BLaER1 treated with 17β-estradiol and CSF1 and Interleukin-3, amounts not matched to agents 10 nM and 100 nM (cell line): ENCODE measurements at regions not wholly inside any gene's neighbourhood (a gene's known extent, or its start where the extent isn't known, plus 50 kb on each side); places are given as distances from the start of the nearest gene placed in this dataset.
A peak's percentile ranks its signal among the peaks of the same experiment; 100 is the strongest.

Source experiments
- H3K27ac ChIP-seq, 11 experiments: shearing (Covaris generic); formaldehyde crosslinking; 2 replicates each; pipeline ENCODE4 v1.8.1; 2022
- H3K27me3 ChIP-seq, 11 experiments: shearing (Covaris generic); formaldehyde crosslinking; 2 replicates each; pipeline ENCODE4 v1.8.1; 2022
- H3K36me3 ChIP-seq, 11 experiments: shearing (Covaris generic); formaldehyde crosslinking; 2 replicates each; pipeline ENCODE4 v1.8.1; 2022
- H3K4me1 ChIP-seq, 10 experiments: shearing (Covaris generic); formaldehyde crosslinking; 2 replicates each; pipeline ENCODE4 v1.8.1; 2022
- H3K4me2 ChIP-seq, 11 experiments: shearing (Covaris generic); formaldehyde crosslinking; 2 replicates each; pipeline ENCODE4 v1.8.1; 2022
- H3K4me3 ChIP-seq, 10 experiments: shearing (Covaris generic); formaldehyde crosslinking; 2 replicates each; pipeline ENCODE4 v1.8.1; 2022
- H3K9ac ChIP-seq, 11 experiments: shearing (Covaris generic); formaldehyde crosslinking; 2 replicates each; pipeline ENCODE4 v1.8.1; 2022
- H3K9me3 ChIP-seq, 11 experiments: shearing (Covaris generic); formaldehyde crosslinking; replicated peaks in 1 of 11; 2 replicates each; pipeline ENCODE4 v1.8.1; 2022
- H4K20me1 ChIP-seq, 11 experiments: shearing (Covaris generic); formaldehyde crosslinking; 2 replicates each; pipeline ENCODE4 v1.8.1; 2022
- Cebpa-rat ChIP-seq, 11 experiments: shearing (Covaris generic); IDR thresholded peaks; 2 replicates each; pipeline ENCODE4 v1.8.1; 2022

- Histone ChIP-seq H4K20me1 (peaks cover 0 to 6% (median 0%) of the 10 kb centered on the region in 11 experiments; a peak in 3 of 22 replicates), H3K36me3 (0 out of 22 replicates have a peak, but pooled peaks cover 0 to 6% (median 0%) of the 10 kb centered on the region in 11 experiments), H3K9ac (no peak overlapping the region; a peak in 2 of 22 replicates), H3K27me3 (peaks cover 0 to 17% (median 6%) of the 10 kb centered on the region in 11 experiments; a peak in 14 of 22 replicates), H3K9me3 (peaks cover 23 to 35% (median 28%) of the 10 kb centered on the region in 11 experiments), H3K4me2 (peak overlapping the region in 8 of 11 experiments; percentile 5 to 94 (median 81); a peak in 11 of 22 replicates), H3K4me3 (no peak overlapping the region), H3K27ac (peak overlapping the region in 2 of 11 experiments; percentile 80 to 82; a peak in 2 of 22 replicates), H3K4me1 (peaks cover 32 to 52% (median 42%) of the 10 kb centered on the region in 10 experiments)
- no peak for TF ChIP-seq Cebpa-rat (IDR thresholded peaks at IDR 0.05)
These were observed 80.8 kb upstream of the RNU6ATAC start for GRCh38 chr9:134245179-134245578.

- Histone ChIP-seq H3K9me3 (peaks cover 23 to 35% (median 28%) of the 10 kb centered on the region in 11 experiments), H3K4me1 (peaks cover 21 to 38% (median 34%) of the 10 kb centered on the region in 10 experiments), H4K20me1 (0 out of 22 replicates have a peak, but pooled peaks cover 0 to 3% (median 0%) of the 10 kb centered on the region in 11 experiments), H3K4me2 (no peak overlapping the region), H3K27ac (no peak overlapping the region), H3K4me3 (no peak overlapping the region), H3K27me3 (peaks cover 0 to 13% (median 0%) of the 10 kb centered on the region in 11 experiments; a peak in 5 of 22 replicates), H3K36me3 (0 out of 22 replicates have a peak, but pooled peaks cover 0 to 6% (median 0%) of the 10 kb centered on the region in 11 experiments), H3K9ac (no peak overlapping the region)
- TF ChIP-seq Cebpa-rat (IDR thresholded peaks at IDR 0.05), result no peak
These were observed 78.2 kb upstream of the RXRA start for GRCh38 chr9:134247918-134248631.

DNA sequence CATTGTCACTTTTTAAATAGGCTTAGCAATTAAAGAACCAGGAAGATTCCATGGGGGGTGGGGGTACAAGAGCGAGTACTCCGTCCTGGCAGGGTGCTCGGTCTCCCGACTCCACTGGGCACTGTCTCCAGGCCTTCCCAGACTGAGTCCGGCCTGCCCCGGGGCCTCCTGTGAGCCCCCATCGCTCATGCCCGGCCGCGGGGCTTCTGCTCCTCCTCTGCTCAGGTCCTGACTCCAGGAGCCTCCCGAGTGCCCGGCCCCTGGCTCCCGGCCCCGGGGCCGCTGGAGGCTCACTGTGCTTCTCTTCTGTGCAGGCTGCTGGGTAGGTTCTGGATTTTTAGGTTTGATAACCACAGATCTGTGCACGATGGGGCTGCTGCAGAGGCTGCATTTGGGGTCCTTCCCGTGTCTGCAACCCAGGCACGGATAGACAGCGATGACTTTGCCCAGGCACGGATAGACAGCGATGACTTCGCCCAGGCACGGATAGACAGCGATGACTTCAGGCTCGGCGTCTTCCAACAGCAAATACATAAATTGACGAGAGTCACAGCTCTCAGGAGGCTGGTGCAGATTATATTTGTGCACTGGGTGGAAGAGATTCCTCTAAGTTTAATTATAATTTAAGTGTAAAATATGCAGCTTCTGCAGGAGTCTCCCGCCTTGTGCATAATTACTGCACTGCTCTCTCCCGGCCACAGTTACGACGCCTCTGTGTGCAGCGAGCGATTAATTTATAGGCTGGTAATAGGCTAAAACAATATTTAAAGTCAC, 74.8 kb upstream of the RXRA start:
- H3K4me3 ChIP-seq, result no peak overlapping the region
- no peak for TF ChIP-seq Cebpa-rat (IDR thresholded peaks at IDR 0.05)
- H3K9ac ChIP-seq, result no peak overlapping the region
- peaks cover 0 to 13% (median 0%) of the 10 kb centered on the region in 11 experiments; a peak in 7 of 22 replicates for H3K27me3 ChIP-seq
- peak overlapping the region in 5 of 11 experiments; percentile 70 to 81 (median 75); a peak in 6 of 22 replicates for H3K4me2 ChIP-seq
- H4K20me1 ChIP-seq, result 0 out of 22 replicates have a peak, but pooled peaks cover 0 to 3% (median 0%) of the 10 kb centered on the region in 11 experiments
- H3K9me3 ChIP-seq, result peaks cover 23 to 32% (median 28%) of the 10 kb centered on the region in 11 experiments
- H3K36me3 ChIP-seq, result 0 out of 22 replicates have a peak, but pooled peaks cover 0 to 6% (median 0%) of the 10 kb centered on the region in 11 experiments
- peaks cover 0 to 34% (median 20%) of the 10 kb centered on the region in 10 experiments; a peak in 16 of 20 replicates for H3K4me1 ChIP-seq
- H3K27ac ChIP-seq, result no peak overlapping the region

DNA sequence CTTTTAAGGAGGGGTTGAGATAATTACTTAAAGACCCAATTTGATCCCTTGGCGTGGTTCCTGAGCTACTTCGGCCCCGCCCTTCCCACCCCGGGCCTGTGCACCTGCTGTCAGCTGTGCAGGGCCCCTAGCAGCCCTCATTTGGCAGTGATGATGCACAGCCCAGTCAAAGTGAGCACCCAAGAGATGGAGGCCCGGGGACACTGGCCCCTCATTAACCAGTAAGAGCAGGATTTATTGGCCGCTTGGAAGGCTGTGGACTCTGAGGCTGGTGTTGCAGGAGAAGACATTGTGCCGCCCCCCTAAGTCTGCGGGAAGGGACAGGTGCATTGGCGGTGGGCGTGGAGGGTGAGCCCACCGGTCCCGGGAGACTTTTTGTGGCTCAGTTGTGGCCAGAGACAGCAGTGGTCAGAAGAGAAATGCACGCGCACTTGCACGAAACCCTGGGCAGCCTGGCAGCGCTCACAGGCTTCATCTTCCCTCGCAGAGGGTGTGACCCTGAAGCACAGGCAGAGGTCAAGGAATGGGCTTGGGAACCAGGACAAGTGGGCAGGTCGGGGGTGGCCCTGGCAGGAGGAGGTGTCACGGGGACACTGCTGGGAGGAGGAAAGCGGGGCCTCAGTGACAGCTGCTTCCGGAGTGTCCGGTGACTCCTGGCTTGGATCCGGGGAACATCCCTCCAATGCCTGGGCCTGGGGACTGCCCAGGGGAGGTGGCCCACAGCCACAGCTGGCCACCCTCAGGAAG, 74.0 kb upstream of the RXRA start:
- H4K20me1 ChIP-seq, result 0 out of 22 replicates have a peak, but pooled peaks cover 0 to 3% (median 0%) of the 10 kb centered on the region in 11 experiments
- H3K4me3 ChIP-seq, result no peak overlapping the region
- peaks cover 6 to 42% (median 28%) of the 10 kb centered on the region in 10 experiments; a peak in 19 of 20 replicates for H3K4me1 ChIP-seq
- H3K27me3 ChIP-seq, result peaks cover 0 to 14% (median 0%) of the 10 kb centered on the region in 11 experiments; a peak in 7 of 22 replicates
- TF ChIP-seq Cebpa-rat (IDR thresholded peaks at IDR 0.05), result no peak
- no peak overlapping the region for H3K27ac ChIP-seq
- no peak overlapping the region for H3K9ac ChIP-seq
- peak overlapping the region in 8 of 11 experiments; percentile 50 to 86 (median 74); a peak in 17 of 22 replicates for H3K4me2 ChIP-seq
- H3K9me3 ChIP-seq, result peaks cover 19 to 26% (median 23%) of the 10 kb centered on the region in 11 experiments
- H3K36me3 ChIP-seq, result 0 out of 22 replicates have a peak, but pooled peaks cover 0 to 6% (median 0%) of the 10 kb centered on the region in 11 experiments

- no peak overlapping the region for H3K27ac ChIP-seq
- peaks cover 5 to 12% (median 8%) of the 10 kb centered on the region in 11 experiments for H3K9me3 ChIP-seq
- H3K36me3 ChIP-seq, result no peaks in the 10 kb centered on the region
- H4K20me1 ChIP-seq, result 0 out of 22 replicates have a peak, but pooled peaks cover 0 to 3% (median 0%) of the 10 kb centered on the region in 11 experiments
- H3K4me2 ChIP-seq, result peak overlapping the region in 1 of 11 experiments; percentile 81; a peak in 1 of 22 replicates
- TF ChIP-seq Cebpa-rat (IDR thresholded peaks at IDR 0.05), result no peak
- H3K27me3 ChIP-seq, result peaks cover 0 to 14% (median 0%) of the 10 kb centered on the region in 11 experiments; a peak in 7 of 22 replicates
- H3K4me3 ChIP-seq, result no peak overlapping the region
- no peak overlapping the region for H3K9ac ChIP-seq
- H3K4me1 ChIP-seq, result peaks cover 7 to 55% (median 41%) of the 10 kb centered on the region in 10 experiments; a peak in 19 of 20 replicates
These were observed 72.5 kb upstream of the RXRA start for GRCh38 chr9:134253606-134254205.

- H3K27me3 ChIP-seq, result peaks cover 0 to 5% (median 0%) of the 10 kb centered on the region in 11 experiments; a peak in 4 of 22 replicates
- no peaks in the 10 kb centered on the region for H4K20me1 ChIP-seq
- H3K9ac ChIP-seq, result no peak overlapping the region; a peak in 1 of 22 replicates
- no peaks in the 10 kb centered on the region for H3K9me3 ChIP-seq
- H3K4me3 ChIP-seq, result no peak overlapping the region
- no peak overlapping the region for H3K27ac ChIP-seq
- peaks cover 7 to 76% (median 56%) of the 10 kb centered on the region in 10 experiments; a peak in 19 of 20 replicates for H3K4me1 ChIP-seq
- no peak for TF ChIP-seq Cebpa-rat (IDR thresholded peaks at IDR 0.05)
- no peaks in the 10 kb centered on the region for H3K36me3 ChIP-seq
- H3K4me2 ChIP-seq, result peak overlapping the region in 8 of 11 experiments; percentile 35 to 93 (median 82); a peak in 13 of 22 replicates
These were observed 67.9 kb upstream of the RXRA start for GRCh38 chr9:134258332-134258731.

GRCh38 chr9:134258828-134259546, 67.3 kb upstream of the RXRA start:
- H3K36me3 ChIP-seq, result no peaks in the 10 kb centered on the region
- H4K20me1 ChIP-seq, result no peaks in the 10 kb centered on the region
- H3K9me3 ChIP-seq, result no peaks in the 10 kb centered on the region
- H3K4me3 ChIP-seq, result no peak overlapping the region
- no peak overlapping the region for H3K27ac ChIP-seq
- peaks cover 0 to 10% (median 0%) of the 10 kb centered on the region in 11 experiments; a peak in 4 of 22 replicates for H3K27me3 ChIP-seq
- H3K9ac ChIP-seq, result no peak overlapping the region
- TF ChIP-seq Cebpa-rat (IDR thresholded peaks at IDR 0.05), result no peak
- peaks cover 7 to 83% (median 61%) of the 10 kb centered on the region in 10 experiments; a peak in 19 of 20 replicates for H3K4me1 ChIP-seq
- peak overlapping the region in 1 of 11 experiments; percentile 75; a peak in 1 of 22 replicates for H3K4me2 ChIP-seq
